ENCODE measurements at regions not wholly inside any gene's neighbourhood (a gene's known extent, or its start where the extent isn't known, plus 50 kb on each side); places are given as distances from the start of the nearest gene placed in this dataset.

DNA sequence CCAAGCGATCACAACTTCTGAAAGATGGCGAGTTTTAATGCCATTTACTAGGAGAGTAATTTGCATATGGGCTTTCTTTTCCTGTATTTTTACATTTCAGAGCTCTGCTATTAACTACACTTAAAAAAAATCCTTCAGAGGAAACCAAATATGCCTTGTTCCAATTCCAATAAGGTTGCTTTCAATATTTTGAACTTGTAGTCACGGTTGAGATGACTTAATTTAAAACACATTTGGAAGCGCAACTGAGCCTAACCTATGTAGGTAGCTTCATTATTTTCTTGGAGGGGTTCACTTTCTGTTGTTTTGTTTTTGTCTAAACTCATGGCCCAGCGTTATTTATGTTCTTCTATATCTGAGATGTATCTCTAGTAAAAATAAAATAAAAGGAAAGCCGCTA, 93.4 kb downstream of the BLID start:
- no peaks in the 10 kb centered on the region for H3K79me2 ChIP-seq (ENCODE audit: control insufficient read depth, insufficient read depth, low read length)
- no peaks in the 10 kb centered on the region for H3K36me3 ChIP-seq (ENCODE audit: control insufficient read depth in 2 of 2, extremely low read depth in 1 of 2, insufficient read depth in 2 of 2, low read length in 2 of 2)
- TF ChIP-seq EZH2 (IDR thresholded peaks at IDR 0.05; ENCODE audit: low read length) (no peak), CTCF (optimal IDR thresholded peaks at IDR 0.05 in 1 of 3, IDR thresholded peaks at IDR 0.05 in 1 of 3, conservative IDR thresholded peaks at IDR 0.05 in 1 of 3; ENCODE audit: extremely low read depth in 1 of 3, insufficient read depth in 2 of 3, low read length in 3 of 3) (no peak)
- no peaks in the 10 kb centered on the region for H3K4me1 ChIP-seq (ENCODE audit: control insufficient read depth, extremely low read depth, insufficient read depth, low read length)
- H3K9me3 ChIP-seq (ENCODE audit: control insufficient read depth, low read depth, low read length): no peaks in the 10 kb centered on the region
- H3K9ac ChIP-seq (ENCODE audit: control insufficient read depth, extremely low read depth, insufficient read depth, low read length): no peak overlapping the region
- FAIRE-seq: no peak
- H3K27me3 ChIP-seq (ENCODE audit: control insufficient read depth, extremely low read depth, insufficient read depth, low read length): no peaks in the 10 kb centered on the region
- H4K20me1 ChIP-seq (ENCODE audit: control insufficient read depth, extremely low read depth, insufficient read depth, low read length): no peaks in the 10 kb centered on the region
- no peaks in the 10 kb centered on the region for H3K9me1 ChIP-seq (ENCODE audit: control insufficient read depth, extremely low read depth, insufficient read depth, low read length)
- no peak overlapping the region for H3K4me3 ChIP-seq (ENCODE audit: control insufficient read depth in 2 of 3, extremely low read depth in 1 of 3, insufficient read depth in 2 of 3, low read depth in 1 of 3, low read length in 3 of 3)
- H3K27ac ChIP-seq (ENCODE audit: control insufficient read depth, insufficient read depth, low read length): no peak overlapping the region
- no peak overlapping the region for H2AFZ ChIP-seq (ENCODE audit: control insufficient read depth, low read length)
- dilution Hi-C loops (cut with MboI; ENCODE audit: extremely low pct_ligation_motif_present, low sequenced_read_pairs): no loop called here
- no peak overlapping the region for H3K4me2 ChIP-seq (ENCODE audit: control insufficient read depth, extremely low read depth, insufficient read depth, low read depth, low read length)
- no peak for DNase-seq (ENCODE audit: low read depth, low spot score)

- H3K4me1 ChIP-seq (ENCODE audit: control insufficient read depth, extremely low read depth, insufficient read depth, low read length): no peaks in the 10 kb centered on the region
- no peaks in the 10 kb centered on the region for H3K36me3 ChIP-seq (ENCODE audit: control insufficient read depth in 2 of 2, extremely low read depth in 1 of 2, insufficient read depth in 2 of 2, low read length in 2 of 2)
- FAIRE-seq (no peak), DNase-seq (ENCODE audit: low read depth, low spot score) (no peak)
- no peaks in the 10 kb centered on the region for H3K9me3 ChIP-seq (ENCODE audit: control insufficient read depth, low read depth, low read length)
- no peak overlapping the region for H2AFZ ChIP-seq (ENCODE audit: control insufficient read depth, low read length)
- H3K4me3 ChIP-seq (ENCODE audit: control insufficient read depth in 2 of 3, extremely low read depth in 1 of 3, insufficient read depth in 2 of 3, low read depth in 1 of 3, low read length in 3 of 3): no peak overlapping the region
- no peaks in the 10 kb centered on the region for H4K20me1 ChIP-seq (ENCODE audit: control insufficient read depth, extremely low read depth, insufficient read depth, low read length)
- no peaks in the 10 kb centered on the region for H3K9me1 ChIP-seq (ENCODE audit: control insufficient read depth, extremely low read depth, insufficient read depth, low read length)
- no peak overlapping the region for H3K9ac ChIP-seq (ENCODE audit: control insufficient read depth, extremely low read depth, insufficient read depth, low read length)
- no peak overlapping the region for H3K27ac ChIP-seq (ENCODE audit: control insufficient read depth, insufficient read depth, low read length)
- TF ChIP-seq EZH2 (IDR thresholded peaks at IDR 0.05; ENCODE audit: low read length) (no peak), CTCF (optimal IDR thresholded peaks at IDR 0.05 in 1 of 3, IDR thresholded peaks at IDR 0.05 in 1 of 3, conservative IDR thresholded peaks at IDR 0.05 in 1 of 3; ENCODE audit: extremely low read depth in 1 of 3, insufficient read depth in 2 of 3, low read length in 3 of 3) (peak in 1 of 3 experiments; percentile 26)
- no peak overlapping the region for H3K4me2 ChIP-seq (ENCODE audit: control insufficient read depth, extremely low read depth, insufficient read depth, low read depth, low read length)
- no peaks in the 10 kb centered on the region for H3K27me3 ChIP-seq (ENCODE audit: control insufficient read depth, extremely low read depth, insufficient read depth, low read length)
- dilution Hi-C loops (cut with MboI; ENCODE audit: extremely low pct_ligation_motif_present, low sequenced_read_pairs): no loop called here
- H3K79me2 ChIP-seq (ENCODE audit: control insufficient read depth, insufficient read depth, low read length): no peaks in the 10 kb centered on the region
Measured at GRCh38 chr11:122020902-122021301, 95.1 kb downstream of the BLID start.

Data from keratinocyte (primary cell).